Pancreas (tissue), 10 donors: ENCODE measurements at regions not wholly inside any gene's neighbourhood (a gene's known extent, or its start where the extent isn't known, plus 50 kb on each side); places are given as distances from the start of the nearest gene placed in this dataset.

Experiments
- ATAC-seq, 4 donors: fragments of 200-7000 bp; cut with Tn5 transposase; one replicate each; pipeline versions ENCODE4 v1.8.0 to v1.9.1; 2020; ENCODE audit warnings: mild to moderate bottlenecking in 4 of 4, moderate library complexity in 4 of 4
- DNase-seq, 6 donors: peaks; one replicate each; pipeline ENCODE4 v3.0.0-alpha.2; 2020
- FAIRE-seq: peaks from 2 replicates; lab custom pipeline; 2012; peaks lifted over from hg19 to GRCh38; lab: Jason Lieb, UNC
- H3K27ac ChIP-seq, 4 donors: fragments of 200-600 bp; sonication (generic); 1 replicate in 3 of 4; 2 replicates in 1 of 4; pipeline versions ENCODE4 v1.5.0 to v1.8.0; 2020
- H3K27me3 ChIP-seq, 4 donors: fragments of 200-600 bp; one replicate each; pipeline ENCODE4 v1.8.0; 2021
- H3K36me3 ChIP-seq, 3 donors: fragments of 200-600 bp; sonication (generic) in 1 of 3; one replicate each; pipeline versions ENCODE4 v1.5.0 to v1.8.0; 2020 to 2021
- H3K4me1 ChIP-seq, 3 donors: fragments of 200-600 bp; one replicate each; pipeline ENCODE4 v1.8.0; 2021
- H3K4me3 ChIP-seq, 4 donors: fragments of 200-600 bp; sonication (generic) in 2 of 4; one replicate each; pipeline versions ENCODE4 v1.5.0 to v1.8.0; 2020 to 2021
- H3K9me3 ChIP-seq, 4 donors: fragments of 200-600 bp; one replicate each; pipeline ENCODE4 v1.8.0; 2021
- CTCF ChIP-seq, 4 donors: fragments of 200-600 bp; sonication (generic) in 3 of 4; IDR thresholded peaks; one replicate each; pipeline versions ENCODE4 v1.5.0 to v1.8.0; 2021; ENCODE audit warnings: antibody characterized with exemption in 4 of 4
- WGBS, 2 donors: extraction: QIAGEN DNeasy Blood & Tissue Kit; methylation state at CpG; one replicate each; pipeline ENCODE4 v1.1.7; 2013; 5-methylcytosine and 5-hydroxymethylcytosine counted together
- intact Hi-C, 3 donors: fragments of 100-400 bp; cut with DNase I; formaldehyde crosslinking; loops; one replicate each; pipeline versions ENCODE4 v1.11.1 to v1.14.2; 2022
- donor health status: healthy with polysubstance abuse.
- donor health status: DM: no; HTN: no; CAD: no; lungs with moderate emphysema.
- donor health status: DM: no; HTN: no; CAD: no.
- donor health status: control.
- donor health status: control.
- donor health status: Bipolar disorder and iron deficiency.
- donor health status: DM: yes; HTN: yes; CAD: no.
- donor health status: DM: no; HTN: no; CAD: no.
- donor health status: DM: no; HTN: no; CAD: no.
- donor health status: DM: yes; HTN: yes; CAD: no.

DNA sequence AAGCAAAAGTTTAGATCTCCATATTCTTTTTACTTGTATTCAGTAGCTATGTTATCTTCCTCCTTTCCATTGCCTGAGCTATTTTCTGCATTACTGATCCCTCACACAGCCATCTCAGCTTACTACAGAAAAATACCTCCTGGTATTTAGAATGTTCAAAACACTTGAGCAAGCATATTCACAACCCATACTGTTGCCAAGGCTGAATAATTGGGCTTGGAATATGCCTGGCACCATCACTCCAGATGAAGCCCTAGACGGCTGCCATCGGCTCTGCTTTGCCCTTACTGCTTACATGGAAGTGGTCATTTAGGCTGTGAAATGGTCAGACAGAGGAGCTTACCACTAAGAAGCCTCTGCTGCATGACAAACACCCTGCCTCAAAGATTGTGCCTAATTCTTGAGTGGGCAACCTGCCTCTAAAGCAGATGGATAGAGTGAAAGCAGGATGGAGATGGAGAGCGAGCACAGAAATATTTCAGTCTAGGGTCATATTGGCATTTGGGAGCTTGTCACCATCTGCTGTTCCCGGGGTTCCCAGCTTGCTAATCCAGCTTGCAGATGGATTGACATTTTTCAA, 92.5 kb upstream of the TAS2R1 start:
- Histone ChIP-seq H3K27ac (no peak overlapping the region), H3K36me3 (no peaks in the 10 kb centered on the region), H3K4me1 (no peaks in the 10 kb centered on the region), H3K27me3 (no peaks in the 10 kb centered on the region), H3K4me3 (no peak overlapping the region), H3K9me3 (no peaks in the 10 kb centered on the region)
- TF ChIP-seq CTCF (IDR thresholded peaks at IDR 0.05), result no peak
- intact Hi-C loops, result no loop called here
- WGBS, 2 donors, result 77 to 89% methylated on average over 4 of the region's 4 CpGs
- ATAC-seq, result no peak
- DNase-seq, result no peak
- no peak for FAIRE-seq

DNA sequence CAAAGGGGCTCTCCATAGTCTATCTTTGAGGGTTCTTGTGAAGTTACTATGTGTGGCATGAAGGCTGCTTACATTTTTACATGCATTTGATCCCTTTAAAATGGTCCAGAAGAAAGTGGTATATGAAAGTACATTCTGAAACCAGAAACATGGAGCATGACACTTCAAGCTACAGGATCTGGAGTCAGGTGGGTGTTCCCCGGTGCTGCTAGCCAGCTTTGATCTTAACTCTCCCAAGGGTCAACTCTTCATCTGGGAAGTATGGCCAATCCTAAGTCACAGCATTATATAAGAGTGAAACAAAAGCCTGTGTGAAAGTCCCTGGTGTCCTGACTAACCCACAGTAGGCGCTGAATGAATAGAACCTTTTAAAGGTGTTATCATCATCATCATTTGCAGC, 91.0 kb upstream of the TAS2R1 start:
- Histone ChIP-seq H3K9me3 (no peaks in the 10 kb centered on the region), H3K4me3 (no peak overlapping the region), H3K27ac (no peak overlapping the region), H3K36me3 (no peaks in the 10 kb centered on the region), H3K4me1 (no peaks in the 10 kb centered on the region), H3K27me3 (no peaks in the 10 kb centered on the region)
- ATAC-seq (no peak), FAIRE-seq (no peak), DNase-seq (no peak)
- WGBS, 2 donors, result 57 to 77% methylated on average over 2 of the region's 2 CpGs
- intact Hi-C loops, result no loop called here
- no peak for TF ChIP-seq CTCF (IDR thresholded peaks at IDR 0.05)

DNA sequence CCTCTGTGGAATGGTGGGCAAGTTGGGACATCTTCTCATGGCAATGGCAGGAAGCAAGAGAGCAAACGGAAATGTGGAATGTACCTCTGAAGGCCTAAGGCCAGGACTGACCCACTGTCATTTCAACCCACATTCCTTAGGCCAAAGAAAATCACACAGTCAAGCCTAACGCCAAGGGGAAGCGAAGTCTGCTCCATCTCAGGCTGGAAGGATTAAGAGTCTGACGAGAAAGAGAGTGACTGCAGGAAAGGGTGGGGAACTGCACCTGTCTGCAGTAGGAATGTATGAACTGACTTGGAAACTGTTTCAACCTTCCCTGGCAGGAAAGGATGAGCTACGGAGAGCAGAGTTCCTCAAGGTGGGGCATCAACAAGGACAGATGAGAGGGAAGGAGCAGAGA, 90.2 kb upstream of the TAS2R1 start:
- no peaks in the 10 kb centered on the region for H3K36me3 ChIP-seq
- FAIRE-seq, result no peak
- H3K4me3 ChIP-seq, result no peak overlapping the region
- TF ChIP-seq CTCF (IDR thresholded peaks at IDR 0.05), result no peak
- H3K4me1 ChIP-seq, result no peaks in the 10 kb centered on the region
- no peaks in the 10 kb centered on the region for H3K27me3 ChIP-seq
- no peaks in the 10 kb centered on the region for H3K9me3 ChIP-seq
- intact Hi-C loops, result no loop called here
- no peak overlapping the region for H3K27ac ChIP-seq
- WGBS, 2 donors, result 60 to 62% methylated on average over 5 of the region's 5 CpGs
- ATAC-seq, result no peak
- DNase-seq, result no peak

- no peaks in the 10 kb centered on the region for H3K36me3 ChIP-seq
- no peaks in the 10 kb centered on the region for H3K4me1 ChIP-seq
- TF ChIP-seq CTCF (IDR thresholded peaks at IDR 0.05), result no peak
- no peak for FAIRE-seq
- H3K9me3 ChIP-seq, result no peaks in the 10 kb centered on the region
- H3K27ac ChIP-seq, result no peak overlapping the region
- WGBS, 2 donors, result 37 to 42% methylated on average over 5 of the region's 5 CpGs
- intact Hi-C loops, result no loop called here
- no peak for ATAC-seq
- H3K4me3 ChIP-seq, result no peak overlapping the region
- H3K27me3 ChIP-seq, result no peaks in the 10 kb centered on the region
- no peak for DNase-seq
These were observed 86.7 kb upstream of the TAS2R1 start for GRCh38 chr5:9716838-9717281.

DNA sequence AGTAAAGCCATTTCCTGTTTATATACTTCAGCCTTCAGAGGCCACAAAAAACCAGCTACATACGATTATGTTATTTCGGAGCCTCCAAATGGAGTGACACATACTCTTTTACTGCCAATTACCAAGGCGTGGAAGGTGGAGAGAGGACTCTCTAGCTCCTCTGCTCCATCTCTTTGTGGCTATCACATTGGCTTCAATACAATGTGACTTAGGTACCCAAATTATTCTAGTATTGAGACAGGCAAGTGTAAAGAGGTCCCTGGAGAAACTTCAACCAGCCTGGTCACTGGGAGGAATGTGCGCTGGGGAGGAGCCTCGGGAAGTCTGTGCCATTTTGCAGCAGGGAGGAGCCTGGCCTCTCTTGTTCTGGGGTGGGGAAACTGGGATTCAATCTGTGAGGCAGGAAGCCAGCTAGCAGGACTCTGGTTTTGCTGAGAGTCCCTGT, 85.8 kb upstream of the TAS2R1 start:
- Histone ChIP-seq H3K9me3 (no peaks in the 10 kb centered on the region), H3K36me3 (no peaks in the 10 kb centered on the region), H3K27me3 (no peaks in the 10 kb centered on the region), H3K4me3 (no peak overlapping the region), H3K27ac (no peak overlapping the region), H3K4me1 (no peaks in the 10 kb centered on the region)
- no peak for ATAC-seq
- DNase-seq, result no peak
- 41 to 48% methylated on average over 5 of the region's 5 CpGs for WGBS, 2 donors
- intact Hi-C loops, result no loop called here
- no peak for FAIRE-seq
- TF ChIP-seq CTCF (IDR thresholded peaks at IDR 0.05), result no peak
